Activated naive CD4-positive, alpha-beta T cell (primary cell): ENCODE measurements at regions not wholly inside any gene's neighbourhood (a gene's known extent, or its start where the extent isn't known, plus 50 kb on each side); places are given as distances from the start of the nearest gene placed in this dataset.

Experiments used
- DNase-seq, 4 experiments: peaks; one replicate each; lab custom pipeline; 2025; lab: John Stamatoyannopoulos, UW

- DNase-seq = no peak
Observed at GRCh38 chr10:10903620-10904019, 114.1 kb upstream of the CELF2 start.

- no peak for DNase-seq
Observed at GRCh38 chr10:10910634-10911033, 107.0 kb upstream of the CELF2 start.

- no peak for DNase-seq
Observed at GRCh38 chr10:10911035-10911434, 106.6 kb upstream of the CELF2 start.

GRCh38 chr10:10911471-10911921, 106.2 kb upstream of the CELF2 start:
- DNase-seq = no peak

- DNase-seq = no peak
Observed at GRCh38 chr10:10914144-10914543, 103.5 kb upstream of the CELF2 start.

GRCh38 chr10:10915215-10915614, 102.5 kb upstream of the CELF2 start:
- DNase-seq = no peak

- DNase-seq = no peak
Observed at GRCh38 chr10:10917031-10917430, 100.6 kb upstream of the CELF2 start.

- no peak for DNase-seq
Observed at GRCh38 chr10:10919976-10920375, 97.7 kb upstream of the CELF2 start.

GRCh38 chr10:10921826-10922461, 95.7 kb upstream of the CELF2 start:
- no peak for DNase-seq

- DNase-seq = no peak
Observed at GRCh38 chr10:10923029-10923651, 94.5 kb upstream of the CELF2 start.

GRCh38 chr10:10925667-10926066, 92.0 kb upstream of the CELF2 start:
- no peak for DNase-seq

- no peak for DNase-seq
Observed at GRCh38 chr10:10927608-10928007, 90.1 kb upstream of the CELF2 start.

- DNase-seq = no peak
Observed at GRCh38 chr10:10930979-10931743, 86.5 kb upstream of the CELF2 start.

- DNase-seq = no peak
Observed at GRCh38 chr10:10935032-10935431, 82.6 kb upstream of the CELF2 start.

- no peak for DNase-seq
Observed at GRCh38 chr10:10938676-10939075, 79.0 kb upstream of the CELF2 start.

- DNase-seq = no peak
Observed at GRCh38 chr10:10941127-10941730, 76.4 kb upstream of the CELF2 start.

- no peak for DNase-seq
Observed at GRCh38 chr10:10942441-10942840, 75.2 kb upstream of the CELF2 start.

GRCh38 chr10:10946081-10946480, 71.6 kb upstream of the CELF2 start:
- no peak for DNase-seq

- DNase-seq = no peak
Observed at GRCh38 chr10:10946801-10947200, 70.9 kb upstream of the CELF2 start.

- no peak for DNase-seq
Observed at GRCh38 chr10:10951675-10952074, 66.0 kb upstream of the CELF2 start.

- no peak for DNase-seq
Observed at GRCh38 chr10:10952800-10953199, 64.9 kb upstream of the CELF2 start.

- no peak for DNase-seq
Observed at GRCh38 chr10:10956681-10957542, 60.8 kb upstream of the CELF2 start.
